ENCODE measurements at regions not wholly inside any gene's neighbourhood (a gene's known extent, or its start where the extent isn't known, plus 50 kb on each side); places are given as distances from the start of the nearest gene placed in this dataset.

GRCh38 chr10:55233505-55233904, 432.5 kb upstream of the PCDH15 start:
- TF ChIP-seq CTCF (IDR thresholded peaks at IDR 0.05) (no peak), POLR2A (IDR thresholded peaks at IDR 0.05) (no peak), POLR2AphosphoS5 (IDR thresholded peaks at IDR 0.05) (no peak)

Measured in prostate gland (tissue), 2 donors.